Activated naive CD4-positive, alpha-beta T cell treated with anti-CD3 and anti-CD28 coated beads, Interleukin-2, amount 50 U/mL, for 24 hours (primary cell): ENCODE measurements at regions not wholly inside any gene's neighbourhood (a gene's known extent, or its start where the extent isn't known, plus 50 kb on each side); places are given as distances from the start of the nearest gene placed in this dataset.

Source experiments
- H3K27ac Mint-ChIP-seq: one replicate; pipeline ENCODE4 v1.8.0; 2021; ENCODE audit warnings: mild to moderate bottlenecking, mixed read lengths
- H3K27me3 Mint-ChIP-seq: one replicate; pipeline ENCODE4 v1.8.0; 2021; ENCODE audit warnings: mixed read lengths
- H3K36me3 Mint-ChIP-seq: one replicate; pipeline ENCODE4 v1.8.0; 2021; ENCODE audit warnings: mixed read lengths
- H3K4me1 Mint-ChIP-seq: one replicate; pipeline ENCODE4 v1.8.0; 2021; ENCODE audit warnings: mixed read lengths
- H3K4me3 Mint-ChIP-seq: one replicate; pipeline ENCODE4 v1.8.0; 2021; ENCODE audit warnings: mild to moderate bottlenecking, mixed read lengths
- H3K9me3 Mint-ChIP-seq: one replicate; pipeline ENCODE4 v1.8.0; 2021; ENCODE audit warnings: mixed read lengths

GRCh38 chr22:44387486-44387885, 74.7 kb upstream of the SHISAL1 start:
- Mint-ChIP-seq H3K36me3 (no peaks in the 10 kb centered on the region), H3K4me1 (no peaks in the 10 kb centered on the region), H3K27me3 (no peaks in the 10 kb centered on the region), H3K27ac (no peak overlapping the region), H3K4me3 (no peak overlapping the region), H3K9me3 (no peaks in the 10 kb centered on the region)

- H3K4me3 Mint-ChIP-seq = no peak overlapping the region
- no peaks in the 10 kb centered on the region for H3K27me3 Mint-ChIP-seq
- H3K36me3 Mint-ChIP-seq = no peaks in the 10 kb centered on the region
- no peaks in the 10 kb centered on the region for H3K4me1 Mint-ChIP-seq
- H3K27ac Mint-ChIP-seq = no peak overlapping the region
- no peaks in the 10 kb centered on the region for H3K9me3 Mint-ChIP-seq
These were observed 73.8 kb upstream of the SHISAL1 start for GRCh38 chr22:44386386-44387035.

GRCh38 chr22:44385781-44386180, 73.0 kb upstream of the SHISAL1 start:
- no peaks in the 10 kb centered on the region for H3K4me1 Mint-ChIP-seq
- H3K4me3 Mint-ChIP-seq = no peak overlapping the region
- H3K9me3 Mint-ChIP-seq = no peaks in the 10 kb centered on the region
- H3K36me3 Mint-ChIP-seq = no peaks in the 10 kb centered on the region
- no peaks in the 10 kb centered on the region for H3K27me3 Mint-ChIP-seq
- H3K27ac Mint-ChIP-seq = no peak overlapping the region

GRCh38 chr22:44385296-44385610, 72.5 kb upstream of the SHISAL1 start:
- Mint-ChIP-seq H3K4me1 (no peaks in the 10 kb centered on the region), H3K27me3 (no peaks in the 10 kb centered on the region), H3K4me3 (no peak overlapping the region), H3K9me3 (no peaks in the 10 kb centered on the region), H3K27ac (no peak overlapping the region), H3K36me3 (no peaks in the 10 kb centered on the region)

GRCh38 chr22:44384563-44385295, 72.0 kb upstream of the SHISAL1 start:
- Mint-ChIP-seq H3K4me1 (no peaks in the 10 kb centered on the region), H3K27ac (no peak overlapping the region), H3K27me3 (peaks cover under 1% of the 10 kb centered on the region), H3K4me3 (no peak overlapping the region), H3K9me3 (no peaks in the 10 kb centered on the region), H3K36me3 (no peaks in the 10 kb centered on the region)

- Mint-ChIP-seq H3K4me1 (no peaks in the 10 kb centered on the region), H3K4me3 (no peak overlapping the region), H3K27me3 (peaks cover 3% of the 10 kb centered on the region), H3K9me3 (no peaks in the 10 kb centered on the region), H3K36me3 (no peaks in the 10 kb centered on the region), H3K27ac (no peak overlapping the region)
These were observed 71.2 kb upstream of the SHISAL1 start for GRCh38 chr22:44383652-44384562.

- Mint-ChIP-seq H3K9me3 (no peaks in the 10 kb centered on the region), H3K27me3 (peaks cover 3% of the 10 kb centered on the region), H3K4me1 (no peaks in the 10 kb centered on the region), H3K27ac (no peak overlapping the region), H3K4me3 (no peak overlapping the region), H3K36me3 (no peaks in the 10 kb centered on the region)
These were observed 70.4 kb upstream of the SHISAL1 start for GRCh38 chr22:44383064-44383575.

GRCh38 chr22:44382116-44383038, 69.6 kb upstream of the SHISAL1 start:
- peaks cover 6% of the 10 kb centered on the region for H3K27me3 Mint-ChIP-seq
- no peaks in the 10 kb centered on the region for H3K9me3 Mint-ChIP-seq
- H3K4me3 Mint-ChIP-seq = no peak overlapping the region
- no peaks in the 10 kb centered on the region for H3K4me1 Mint-ChIP-seq
- no peaks in the 10 kb centered on the region for H3K36me3 Mint-ChIP-seq
- H3K27ac Mint-ChIP-seq = no peak overlapping the region

- Mint-ChIP-seq H3K27ac (no peak overlapping the region), H3K9me3 (no peaks in the 10 kb centered on the region), H3K36me3 (no peaks in the 10 kb centered on the region), H3K4me1 (no peaks in the 10 kb centered on the region), H3K27me3 (peaks cover 6% of the 10 kb centered on the region), H3K4me3 (no peak overlapping the region)
These were observed 69.0 kb upstream of the SHISAL1 start for GRCh38 chr22:44381761-44382115.

- Mint-ChIP-seq H3K36me3 (no peaks in the 10 kb centered on the region), H3K27me3 (peaks cover 6% of the 10 kb centered on the region), H3K4me3 (no peak overlapping the region), H3K4me1 (no peaks in the 10 kb centered on the region), H3K9me3 (peaks cover 5% of the 10 kb centered on the region), H3K27ac (no peak overlapping the region)
These were observed 68.2 kb upstream of the SHISAL1 start for GRCh38 chr22:44380756-44381486.

- Mint-ChIP-seq H3K36me3 (peaks cover 2% of the 10 kb centered on the region), H3K4me3 (no peak overlapping the region), H3K27ac (no peak overlapping the region), H3K27me3 (peaks cover 8% of the 10 kb centered on the region), H3K9me3 (peaks cover 11% of the 10 kb centered on the region), H3K4me1 (no peaks in the 10 kb centered on the region)
These were observed 67.3 kb upstream of the SHISAL1 start for GRCh38 chr22:44379817-44380755.

- H3K4me3 Mint-ChIP-seq = no peak overlapping the region
- peaks cover 13% of the 10 kb centered on the region for H3K9me3 Mint-ChIP-seq
- no peaks in the 10 kb centered on the region for H3K4me1 Mint-ChIP-seq
- H3K27me3 Mint-ChIP-seq = peaks cover 9% of the 10 kb centered on the region
- H3K36me3 Mint-ChIP-seq = peaks cover 5% of the 10 kb centered on the region
- H3K27ac Mint-ChIP-seq = no peak overlapping the region
These were observed 65.6 kb upstream of the SHISAL1 start for GRCh38 chr22:44378380-44378779.

GRCh38 chr22:44375451-44375850, 62.7 kb upstream of the SHISAL1 start:
- H3K27me3 Mint-ChIP-seq = peaks cover 9% of the 10 kb centered on the region
- no peak overlapping the region for H3K27ac Mint-ChIP-seq
- H3K4me3 Mint-ChIP-seq = no peak overlapping the region
- H3K9me3 Mint-ChIP-seq = peaks cover 13% of the 10 kb centered on the region
- peaks cover 5% of the 10 kb centered on the region for H3K36me3 Mint-ChIP-seq
- H3K4me1 Mint-ChIP-seq = no peaks in the 10 kb centered on the region

- Mint-ChIP-seq H3K4me3 (no peak overlapping the region), H3K27ac (no peak overlapping the region), H3K4me1 (no peaks in the 10 kb centered on the region), H3K27me3 (peaks cover 6% of the 10 kb centered on the region), H3K9me3 (peaks cover 13% of the 10 kb centered on the region), H3K36me3 (peaks cover 5% of the 10 kb centered on the region)
These were observed 60.5 kb upstream of the SHISAL1 start for GRCh38 chr22:44373234-44373633.
